ENCODE measurements at regions not wholly inside any gene's neighbourhood (a gene's known extent, or its start where the extent isn't known, plus 50 kb on each side); places are given as distances from the start of the nearest gene placed in this dataset.

- no peak for TF ChIP-seq CTCF (IDR thresholded peaks at IDR 0.05)
- TF ChIP-seq POLR2A (IDR thresholded peaks at IDR 0.05): no peak
Measured at GRCh38 chr5:152592416-152592815, 187.3 kb upstream of the NMUR2 start.

Measured in Peyer's patch (tissue), 4 donors.